H1 (cell line): ENCODE measurements at regions not wholly inside any gene's neighbourhood (a gene's known extent, or its start where the extent isn't known, plus 50 kb on each side); places are given as distances from the start of the nearest gene placed in this dataset.

Experiments used
- CTCF ChIA-PET: fragments of 300-600 bp; sonication (Branson Sonifier 250); formaldehyde crosslinking; loops from one replicate; lab custom pipeline; 2021; ENCODE audit not compliant: partially characterized antibody; lab: Charles Lee
- POLR2A ChIA-PET: fragments of 300-600 bp; sonication (Branson Sonifier 250); formaldehyde crosslinking; loops from one replicate; lab custom pipeline; 2021; ENCODE audit warnings: inconsistent platforms; ENCODE audit not compliant: partially characterized antibody; lab: Charles Lee
- DNase-seq, 2 experiments: peaks; one replicate each; pipeline versions ENCODE4 v3.0.0 to v3.0.0-alpha.2; 2010 to 2022; ENCODE audit warnings: low spot score in 2 of 2, low read depth in 1 of 2, mixed read lengths in 1 of 2
- FAIRE-seq: peaks from 2 replicates; lab custom pipeline; 2011; peaks lifted over from hg19 to GRCh38; lab: Jason Lieb, UNC
- H2AFZ ChIP-seq: 2 replicates; pipeline ENCODE4 v1.8.1; 2012; ENCODE audit warnings: low read length, inconsistent platforms
- H2AK5ac ChIP-seq: 2 replicates; pipeline ENCODE4 v1.6.1; 2013; ENCODE audit warnings: low read depth, low read length
- H2BK120ac ChIP-seq: replicated peaks from 2 replicates; pipeline ENCODE3; 2013; ENCODE audit warnings: low read depth, low read length, inconsistent platforms
- H2BK12ac ChIP-seq: 2 replicates; pipeline ENCODE4 v1.6.1; 2013; ENCODE audit warnings: low read depth, low read length
- H2BK15ac ChIP-seq: 2 replicates; pipeline ENCODE4 v1.6.1; 2013; ENCODE audit warnings: low read length
- H2BK20ac ChIP-seq: 2 replicates; pipeline ENCODE4 v1.6.1; 2013; ENCODE audit warnings: low read length
- H2BK5ac ChIP-seq: 2 replicates; pipeline ENCODE4 v1.6.1; 2013; ENCODE audit warnings: low read depth, low read length
- H3K14ac ChIP-seq: 2 replicates; pipeline ENCODE4 v1.6.1; 2013; ENCODE audit warnings: inconsistent platforms; ENCODE audit not compliant: insufficient read length
- H3K18ac ChIP-seq: 2 replicates; pipeline ENCODE4 v1.6.1; 2013; ENCODE audit warnings: low read length; ENCODE audit errors: extremely low read depth
- H3K23ac ChIP-seq: 2 replicates; pipeline ENCODE4 v1.6.1; 2013; ENCODE audit warnings: inconsistent platforms; ENCODE audit not compliant: insufficient read length
- H3K23me2 ChIP-seq: 2 replicates; pipeline ENCODE4 v1.6.1; 2013; ENCODE audit warnings: low read depth, low read length
- H3K27ac ChIP-seq: 2 replicates; pipeline ENCODE4 v1.6.1; 2011; ENCODE audit warnings: low read depth, low read length, inconsistent platforms
- H3K27me3 ChIP-seq, 4 experiments: replicated peaks in 1 of 4; 1 replicate in 1 of 4; 2 replicates in 3 of 4; pipeline versions ENCODE4 v1.6.1 to v1.8.1; 2011 to 2013; ENCODE audit warnings: low read length in 3 of 4, mild to moderate bottlenecking in 3 of 4, inconsistent platforms in 2 of 4, mixed read lengths in 2 of 4, moderate library complexity in 1 of 4; ENCODE audit not compliant: control insufficient read depth in 3 of 4, insufficient read depth in 3 of 4; ENCODE audit errors: extremely low read depth in 1 of 4
- H3K36me3 ChIP-seq, 4 experiments: 2 replicates each; pipeline versions ENCODE4 v1.6.1 to v1.8.1; 2011 to 2013; ENCODE audit warnings: mild to moderate bottlenecking in 4 of 4, low read length in 3 of 4, moderate library complexity in 2 of 4, control low read depth in 1 of 4, inconsistent platforms in 1 of 4; ENCODE audit not compliant: insufficient read depth in 4 of 4, control insufficient read depth in 2 of 4
- H3K4ac ChIP-seq: replicated peaks from 2 replicates; pipeline ENCODE3; 2013; ENCODE audit warnings: low read length, low read depth, mixed read lengths, inconsistent platforms; ENCODE audit not compliant: insufficient read length
- H3K4me1 ChIP-seq, 4 experiments: replicated peaks in 1 of 4; 1 replicate in 1 of 4; 2 replicates in 3 of 4; pipeline versions ENCODE4 v1.6.1 to v1.8.1; 2011 to 2013; ENCODE audit warnings: low read length in 3 of 4, inconsistent platforms in 2 of 4, mixed read lengths in 1 of 4; ENCODE audit not compliant: insufficient read depth in 4 of 4, control insufficient read depth in 3 of 4
- H3K4me2 ChIP-seq, 2 experiments: 2 replicates each; pipeline versions ENCODE4 v1.6.1 to v1.8.1; 2011 to 2013; ENCODE audit warnings: low read depth in 2 of 2, low read length in 2 of 2, control low read depth in 1 of 2, inconsistent platforms in 1 of 2, mild to moderate bottlenecking in 1 of 2; ENCODE audit not compliant: insufficient read depth in 1 of 2
- H3K4me3 ChIP-seq, 4 experiments: fragments of 200-600, 300-600 bp in 1 of 4; sonication (generic), shearing (Covaris generic), sonication (Bioruptor Twin) in 1 of 4; 2 replicates each; pipeline versions ENCODE4 v1.5.1 to v1.8.1; 2011 to 2016; ENCODE audit warnings: low read length in 4 of 4, low read depth in 3 of 4, control low read depth in 2 of 4, inconsistent platforms in 2 of 4, mild to moderate bottlenecking in 2 of 4, mixed read lengths in 1 of 4, moderate library complexity in 1 of 4; ENCODE audit not compliant: insufficient read depth in 2 of 4; ENCODE audit errors: extremely low read depth in 1 of 4
- H3K56ac ChIP-seq: replicated peaks from 2 replicates; pipeline ENCODE3; 2013; ENCODE audit warnings: low read depth, mild to moderate bottlenecking, mixed read lengths, low read length, inconsistent platforms; ENCODE audit not compliant: insufficient read length
- H3K79me1 ChIP-seq: 2 replicates; pipeline ENCODE4 v1.6.1; 2013; ENCODE audit warnings: low read depth, low read length, control low read depth
- H3K79me2 ChIP-seq, 2 experiments: 2 replicates each; pipeline versions ENCODE4 v1.6.1 to v1.8.1; 2012 to 2013; ENCODE audit warnings: low read length in 2 of 2, mild to moderate bottlenecking in 2 of 2, inconsistent platforms in 1 of 2; ENCODE audit not compliant: insufficient read depth in 2 of 2, control insufficient read depth in 1 of 2
- H3K9ac ChIP-seq, 4 experiments: replicated peaks in 1 of 4; 1 replicate in 1 of 4; 2 replicates in 3 of 4; pipeline versions ENCODE4 v1.6.1 to v1.8.1; 2011 to 2013; ENCODE audit warnings: low read depth in 3 of 4, low read length in 3 of 4, control low read depth in 2 of 4, mild to moderate bottlenecking in 2 of 4, moderate library complexity in 2 of 4, inconsistent platforms in 1 of 4; ENCODE audit errors: extremely low read depth in 1 of 4
- H3K9me3 ChIP-seq, 2 experiments: 2 replicates each; pipeline versions ENCODE4 v1.6.1 to v1.8.1; 2012 to 2013; ENCODE audit warnings: mild to moderate bottlenecking in 2 of 2, moderate library complexity in 2 of 2, control low read depth in 1 of 2, inconsistent platforms in 1 of 2, low read depth in 1 of 2, low read length in 1 of 2, mixed read lengths in 1 of 2; ENCODE audit not compliant: insufficient read depth in 2 of 2
- H4K20me1 ChIP-seq, 2 experiments: replicated peaks in 1 of 2; 2 replicates each; pipeline versions ENCODE3 to v1.8.1; 2011 to 2013; ENCODE audit warnings: inconsistent platforms in 2 of 2, low read length in 2 of 2, mild to moderate bottlenecking in 1 of 2; ENCODE audit not compliant: insufficient read depth in 2 of 2, control insufficient read depth in 1 of 2
- H4K5ac ChIP-seq: 2 replicates; pipeline ENCODE4 v1.6.1; 2013; ENCODE audit warnings: low read length, low read depth, mixed read lengths, inconsistent platforms; ENCODE audit not compliant: insufficient read length
- H4K8ac ChIP-seq: 2 replicates; pipeline ENCODE4 v1.8.0; 2013; ENCODE audit warnings: mild to moderate bottlenecking, moderate library complexity, low read length, inconsistent platforms; ENCODE audit not compliant: insufficient read depth; ENCODE audit errors: extremely low read depth
- H4K91ac ChIP-seq: replicated peaks from 2 replicates; pipeline ENCODE3; 2013; ENCODE audit warnings: low read length, mixed read lengths, inconsistent platforms; ENCODE audit not compliant: insufficient read length
- PHF8 ChIP-seq: fragments of 200-600 bp; sonication (generic); conservative IDR thresholded peaks from 2 replicates; pipeline ENCODE4 v1.7.1; 2012; ENCODE audit warnings: low read depth, mild to moderate bottlenecking, inconsistent platforms, low read length, moderate library complexity
- WGBS, 2 experiments: shearing (Covaris generic) in 1 of 2; methylation state at CpG; one replicate each; pipeline versions ENCODE4 v1.1.6 to v1.1.7; 2013 to 2015; ENCODE audit warnings: low lambda C conversion rate in 2 of 2, mixed read lengths in 2 of 2, inconsistent platforms in 1 of 2, low coverage in 1 of 2, missing lambda C conversion rate in 1 of 2; ENCODE audit not compliant: insufficient replicate concordance in 2 of 2, insufficient coverage in 1 of 2, insufficient read length in 1 of 2; ENCODE audit errors: extremely low coverage in 1 of 2, missing lambda C conversion rate in 1 of 2; 5-methylcytosine and 5-hydroxymethylcytosine counted together

DNA sequence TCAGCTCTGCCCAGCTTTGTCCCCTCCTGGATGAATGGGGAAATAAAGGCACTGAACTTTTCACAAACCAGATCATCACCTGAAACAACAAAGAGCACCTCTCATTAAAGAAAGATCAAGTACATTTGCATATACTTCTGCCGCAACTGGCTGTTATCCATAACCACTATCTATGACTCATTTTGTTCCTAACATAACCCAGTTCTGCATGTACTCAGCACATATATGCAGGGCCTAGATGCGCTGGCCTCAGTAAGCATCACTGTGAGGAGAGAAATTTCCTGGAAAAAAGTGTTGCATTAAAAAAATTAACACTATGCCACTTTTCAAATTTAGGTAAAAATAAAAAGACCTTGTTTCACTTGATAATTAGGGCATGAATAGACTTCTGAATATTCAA is 1718.4 kb downstream of the TP53TG3F start:
- H3K56ac ChIP-seq = no peak overlapping the region
- no peak overlapping the region for H3K18ac ChIP-seq
- 79% methylated on average over 2 of the region's 2 CpGs; no CpG with 5 or more reads in 1 of the 2 experiments for WGBS, 2 experiments
- H4K8ac ChIP-seq = no peak overlapping the region
- TF ChIP-seq PHF8 = no peak
- no peak overlapping the region for H2AFZ ChIP-seq
- no peak overlapping the region for H3K9ac ChIP-seq
- peaks cover 63 to 73% of the 10 kb centered on the region in 2 experiments for H3K9me3 ChIP-seq
- CTCF ChIA-PET = no interaction called here
- no peak overlapping the region for H2BK20ac ChIP-seq
- no peak overlapping the region for H2BK15ac ChIP-seq
- H3K4ac ChIP-seq = no peak overlapping the region
- H3K14ac ChIP-seq = no peak overlapping the region
- H3K4me3 ChIP-seq = no peak overlapping the region
- no peak overlapping the region for H3K4me2 ChIP-seq
- no peak overlapping the region for H4K91ac ChIP-seq
- H4K5ac ChIP-seq = no peak overlapping the region
- H4K20me1 ChIP-seq = no peaks in the 10 kb centered on the region
- no peak overlapping the region for H3K23ac ChIP-seq
- H3K27me3 ChIP-seq = no peaks in the 10 kb centered on the region
- H3K79me2 ChIP-seq = no peaks in the 10 kb centered on the region
- H3K27ac ChIP-seq = no peak overlapping the region
- FAIRE-seq (no peak), DNase-seq (no peak)
- no peaks in the 10 kb centered on the region for H3K4me1 ChIP-seq
- peaks cover 0 to 5% (median 0%) of the 10 kb centered on the region in 4 experiments; a peak in 1 of 8 replicates for H3K36me3 ChIP-seq
- no peaks in the 10 kb centered on the region for H3K23me2 ChIP-seq
- H3K79me1 ChIP-seq = no peaks in the 10 kb centered on the region
- no peak overlapping the region for H2BK12ac ChIP-seq
- POLR2A ChIA-PET = no interaction called here
- no peak overlapping the region for H2BK5ac ChIP-seq
- no peak overlapping the region for H2AK5ac ChIP-seq
- no peak overlapping the region for H2BK120ac ChIP-seq
